Sigmoid colon (tissue), 6 donors: ENCODE measurements at regions not wholly inside any gene's neighbourhood (a gene's known extent, or its start where the extent isn't known, plus 50 kb on each side); places are given as distances from the start of the nearest gene placed in this dataset.

ENCODE experiments used
- DNase-seq: peaks from one replicate; pipeline ENCODE4 v3.0.0-alpha.2; 2019
- H3K27ac ChIP-seq, 4 donors: fragments of 200-600 bp; sonication (generic); one replicate each; pipeline ENCODE4 v1.5.1; 2016 to 2019; ENCODE audit warnings: mild to moderate bottlenecking in 1 of 4
- H3K27me3 ChIP-seq, 3 donors: fragments of 200-600 bp; sonication (generic); one replicate each; pipeline ENCODE4 v1.5.1; 2019; ENCODE audit warnings: mild to moderate bottlenecking in 1 of 3
- H3K36me3 ChIP-seq, 4 donors: fragments of 200-600 bp; sonication (generic); one replicate each; pipeline ENCODE4 v1.5.1; 2016 to 2019
- H3K4me1 ChIP-seq, 4 donors: fragments of 200-600 bp; sonication (generic); one replicate each; pipeline ENCODE4 v1.5.1; 2017 to 2019
- H3K4me3 ChIP-seq, 4 donors: fragments of 200-600 bp; sonication (generic); one replicate each; pipeline ENCODE4 v1.5.1; 2017 to 2019; ENCODE audit warnings: mild to moderate bottlenecking in 2 of 4, moderate library complexity in 1 of 4
- H3K9me3 ChIP-seq, 4 donors: fragments of 200-600 bp in 3 of 4; sonication (generic) in 3 of 4; one replicate each; pipeline versions ENCODE4 v1.5.1 to v1.6.1; 2013 to 2019
- CTCF ChIP-seq, 4 experiments: fragments of 450-650 bp in 3 of 4; fragments of 200-600 bp in 1 of 4; IDR thresholded peaks; one replicate each; pipeline ENCODE4 v1.5.1; 2016 to 2019; ENCODE audit warnings: antibody characterized with exemption in 4 of 4, mild to moderate bottlenecking in 3 of 4, moderate library complexity in 2 of 4
- EP300 ChIP-seq, 4 donors: sonication (generic); formaldehyde crosslinking; IDR thresholded peaks; one replicate each; pipeline ENCODE4 v1.6.1; 2017; ENCODE audit warnings: antibody characterized with exemption in 4 of 4
- POLR2A ChIP-seq, 2 donors: fragments of 450-650 bp; IDR thresholded peaks; one replicate each; pipeline ENCODE4 v1.6.1; 2016; ENCODE audit warnings: antibody characterized with exemption in 2 of 2, mild to moderate bottlenecking in 2 of 2, moderate library complexity in 2 of 2
- POLR2AphosphoS5 ChIP-seq, 4 donors: sonication (generic); formaldehyde crosslinking; IDR thresholded peaks; one replicate each; pipeline ENCODE4 v1.6.1; 2017; ENCODE audit warnings: antibody characterized with exemption in 4 of 4
- WGBS, 2 donors: extraction: QIAGEN DNeasy Blood & Tissue Kit; methylation state at CpG; one replicate each; pipeline ENCODE4 v1.1.7; 2013; 5-methylcytosine and 5-hydroxymethylcytosine counted together
- intact Hi-C: fragments of 100-400 bp; cut with DNase I; formaldehyde crosslinking; loops from one replicate; pipeline ENCODE4 v1.15.1; 2023
- donor health status: healthy with polysubstance abuse.
- donor health status: healthy.

GRCh38 chr5:124655921-124656511, 90.4 kb downstream of the ZNF608 start:
- Histone ChIP-seq H3K27ac (peak overlapping the region; percentile 62 to 93 (median 85)), H3K4me1 (peaks cover 0 to 79% (median 74%) of the 10 kb centered on the region in 4 donors), H3K9me3 (no peaks in the 10 kb centered on the region), H3K36me3 (no peaks in the 10 kb centered on the region), H3K4me3 (no peak overlapping the region), H3K27me3 (no peaks in the 10 kb centered on the region)
- TF ChIP-seq POLR2AphosphoS5 (IDR thresholded peaks at IDR 0.05) (peak in 1 of 4 donors; percentile 18), EP300 (IDR thresholded peaks at IDR 0.05) (no peak)
- WGBS, 2 donors, result 5 to 32% methylated on average over 5 of the region's 5 CpGs
- DNase-seq, result no peak
- intact Hi-C loops, result loop anchor here (10.0 kb wide), 2 partner anchors 249 to 749 kb away; no protein-coding TSS in a partner anchor

GRCh38 chr5:124655251-124655917, 91.1 kb downstream of the ZNF608 start:
- H3K4me1 ChIP-seq, result peaks cover 0 to 79% (median 74%) of the 10 kb centered on the region in 4 donors
- H3K27me3 ChIP-seq, result no peaks in the 10 kb centered on the region
- no peak overlapping the region for H3K4me3 ChIP-seq
- TF ChIP-seq POLR2AphosphoS5 (IDR thresholded peaks at IDR 0.05) (no peak), EP300 (IDR thresholded peaks at IDR 0.05) (no peak), POLR2A (IDR thresholded peaks at IDR 0.05) (no peak), CTCF (IDR thresholded peaks at IDR 0.05) (no peak)
- H3K9me3 ChIP-seq, result no peaks in the 10 kb centered on the region
- 12 to 49% methylated on average over 8 of the region's 8 CpGs for WGBS, 2 donors
- no peaks in the 10 kb centered on the region for H3K36me3 ChIP-seq
- H3K27ac ChIP-seq, result peak overlapping the region; percentile 62 to 93 (median 85)
- intact Hi-C loops, result loop anchor here (10.0 kb wide), 2 partner anchors 249 to 749 kb away; no protein-coding TSS in a partner anchor
- DNase-seq, result no peak

- Histone ChIP-seq H3K36me3 (no peaks in the 10 kb centered on the region), H3K9me3 (no peaks in the 10 kb centered on the region), H3K27me3 (no peaks in the 10 kb centered on the region), H3K27ac (peak overlapping the region; percentile 62 to 93 (median 85)), H3K4me1 (peaks cover 0 to 79% (median 74%) of the 10 kb centered on the region in 4 donors), H3K4me3 (no peak overlapping the region)
- no peak for TF ChIP-seq POLR2A (IDR thresholded peaks at IDR 0.05)
- no peak for TF ChIP-seq CTCF (IDR thresholded peaks at IDR 0.05)
- no peak for TF ChIP-seq EP300 (IDR thresholded peaks at IDR 0.05)
- no peak for TF ChIP-seq POLR2AphosphoS5 (IDR thresholded peaks at IDR 0.05)
- DNase-seq, result no peak
- intact Hi-C loops, result loop anchor here (10.0 kb wide), 2 partner anchors 250 to 750 kb away; no protein-coding TSS in a partner anchor
- WGBS, 2 donors, result 82 to 84% methylated on average over 5 of the region's 5 CpGs
Measured at GRCh38 chr5:124654418-124654817, 92.0 kb downstream of the ZNF608 start.

- no peak for DNase-seq
- Histone ChIP-seq H3K36me3 (no peaks in the 10 kb centered on the region), H3K9me3 (no peaks in the 10 kb centered on the region), H3K4me3 (no peak overlapping the region), H3K27me3 (no peaks in the 10 kb centered on the region), H3K27ac (peak overlapping the region in 3 of 4 donors; percentile 83 to 93 (median 87)), H3K4me1 (peaks cover 0 to 79% (median 75%) of the 10 kb centered on the region in 4 donors)
- WGBS, 2 donors, result 80 to 99% methylated on average over 3 of the region's 3 CpGs
- TF ChIP-seq CTCF (IDR thresholded peaks at IDR 0.05) (no peak), EP300 (IDR thresholded peaks at IDR 0.05) (no peak), POLR2AphosphoS5 (IDR thresholded peaks at IDR 0.05) (no peak), POLR2A (IDR thresholded peaks at IDR 0.05) (no peak)
- intact Hi-C loops, result loop anchor here (2.0 to 10.0 kb wide), 3 partner anchors 91 to 751 kb away; no protein-coding TSS in a partner anchor
Measured at GRCh38 chr5:124653666-124654065, 92.8 kb downstream of the ZNF608 start.

- Histone ChIP-seq H3K4me3 (no peak overlapping the region), H3K27me3 (no peaks in the 10 kb centered on the region), H3K36me3 (peaks cover 0 to 6% (median 0%) of the 10 kb centered on the region in 4 donors), H3K4me1 (peaks cover 0 to 79% (median 76%) of the 10 kb centered on the region in 4 donors), H3K9me3 (no peaks in the 10 kb centered on the region), H3K27ac (peak overlapping the region in 3 of 4 donors; percentile 83 to 93 (median 87))
- 76 to 85% methylated on average over 2 of the region's 2 CpGs for WGBS, 2 donors
- intact Hi-C loops, result loop anchor here (2.0 to 10.0 kb wide), 3 partner anchors 92 to 752 kb away; no protein-coding TSS in a partner anchor
- no peak for TF ChIP-seq CTCF (IDR thresholded peaks at IDR 0.05)
- TF ChIP-seq EP300 (IDR thresholded peaks at IDR 0.05), result no peak
- TF ChIP-seq POLR2AphosphoS5 (IDR thresholded peaks at IDR 0.05), result peak in 3 of 4 donors; percentile 33 to 71 (median 63)
- no peak for TF ChIP-seq POLR2A (IDR thresholded peaks at IDR 0.05)
- DNase-seq, result no peak
Measured at GRCh38 chr5:124652892-124653441, 93.5 kb downstream of the ZNF608 start.
